ENCODE measurements at regions not wholly inside any gene's neighbourhood (a gene's known extent, or its start where the extent isn't known, plus 50 kb on each side); places are given as distances from the start of the nearest gene placed in this dataset.

- no peak for TF ChIP-seq ZFP3 (CRISPR knock-in tag; IDR thresholded peaks at IDR 0.05)
- no peak for ATAC-seq
Observed at GRCh38 chr10:10456856-10457255, 560.8 kb upstream of the CELF2 start.

GRCh38 chr10:10460451-10460850 lies 557.2 kb upstream of the CELF2 start:
- ATAC-seq, result no peak
- TF ChIP-seq TOX (CRISPR knock-in tag; IDR thresholded peaks at IDR 0.05; ENCODE audit: borderline replicate concordance) (no peak), GLIS3 (CRISPR knock-in tag; IDR thresholded peaks at IDR 0.05) (no peak), ZC3H10 (CRISPR knock-in tag; IDR thresholded peaks at IDR 0.05) (no peak), BACH2 (CRISPR knock-in tag; IDR thresholded peaks at IDR 0.05; ENCODE audit: borderline replicate concordance) (no peak)

GRCh38 chr10:10462151-10462941 lies 555.3 kb upstream of the CELF2 start:
- TF ChIP-seq ZNF70 (CRISPR knock-in tag; IDR thresholded peaks at IDR 0.05), result no peak
- ATAC-seq, result no peak

GRCh38 chr10:10471758-10472157 lies 545.9 kb upstream of the CELF2 start:
- no peak for ATAC-seq
- TF ChIP-seq ARNTL (CRISPR knock-in tag; IDR thresholded peaks at IDR 0.05; ENCODE audit: borderline replicate concordance, low read depth) (no peak), ZNF8 (CRISPR knock-in tag; IDR thresholded peaks at IDR 0.05) (no peak), CREB5 (CRISPR knock-in tag; IDR thresholded peaks at IDR 0.05; ENCODE audit: low read depth) (no peak), OSR1 (CRISPR knock-in tag; IDR thresholded peaks at IDR 0.05) (no peak), ZC3H10 (CRISPR knock-in tag; IDR thresholded peaks at IDR 0.05) (no peak), ZNF565 (CRISPR knock-in tag; conservative IDR thresholded peaks at IDR 0.05; ENCODE audit: low read depth) (no peak), ZNF70 (CRISPR knock-in tag; IDR thresholded peaks at IDR 0.05) (no peak)

GRCh38 chr10:10475812-10476211 lies 541.9 kb upstream of the CELF2 start:
- no peak for TF ChIP-seq PATZ1 (CRISPR knock-in tag; IDR thresholded peaks at IDR 0.05; ENCODE audit: borderline replicate concordance)
- TF ChIP-seq ZFP3 (CRISPR knock-in tag; IDR thresholded peaks at IDR 0.05), result no peak
- no peak for TF ChIP-seq PPARA (CRISPR knock-in tag; IDR thresholded peaks at IDR 0.05; ENCODE audit: borderline replicate concordance)
- no peak for TF ChIP-seq ISL1 (CRISPR knock-in tag; IDR thresholded peaks at IDR 0.05)
- no peak for TF ChIP-seq ZC3H10 (CRISPR knock-in tag; IDR thresholded peaks at IDR 0.05)
- TF ChIP-seq ZNF8 (CRISPR knock-in tag; IDR thresholded peaks at IDR 0.05), result no peak
- TF ChIP-seq OSR1 (CRISPR knock-in tag; IDR thresholded peaks at IDR 0.05), result no peak
- TF ChIP-seq CSRNP3 (CRISPR knock-in tag; IDR thresholded peaks at IDR 0.05), result no peak
- no peak for TF ChIP-seq TSHZ2 (CRISPR knock-in tag; IDR thresholded peaks at IDR 0.05)
- TF ChIP-seq RARB (CRISPR knock-in tag; IDR thresholded peaks at IDR 0.05), result no peak
- TF ChIP-seq ZNF70 (CRISPR knock-in tag; IDR thresholded peaks at IDR 0.05), result no peak
- TF ChIP-seq ESRRG (CRISPR knock-in tag; IDR thresholded peaks at IDR 0.05), result no peak
- no peak for TF ChIP-seq ARNTL (CRISPR knock-in tag; IDR thresholded peaks at IDR 0.05; ENCODE audit: borderline replicate concordance, low read depth)
- TF ChIP-seq CREB5 (CRISPR knock-in tag; IDR thresholded peaks at IDR 0.05; ENCODE audit: low read depth), result no peak
- TF ChIP-seq ZFP30 (CRISPR knock-in tag; IDR thresholded peaks at IDR 0.05), result no peak
- no peak for TF ChIP-seq ZNF565 (CRISPR knock-in tag; conservative IDR thresholded peaks at IDR 0.05; ENCODE audit: low read depth)
- TF ChIP-seq GLIS3 (CRISPR knock-in tag; IDR thresholded peaks at IDR 0.05), result no peak
- no peak for TF ChIP-seq SNAI2 (CRISPR knock-in tag; IDR thresholded peaks at IDR 0.05)
- no peak for TF ChIP-seq CSDC2 (CRISPR knock-in tag; IDR thresholded peaks at IDR 0.05)
- no peak for ATAC-seq
